Upper lobe of left lung (tissue), 6 donors: ENCODE measurements at regions not wholly inside any gene's neighbourhood (a gene's known extent, or its start where the extent isn't known, plus 50 kb on each side); places are given as distances from the start of the nearest gene placed in this dataset.

ENCODE experiments used
- ATAC-seq, 2 donors: fragments of 200-7000 bp; cut with Tn5 transposase; one replicate each; pipeline ENCODE4 v1.9.1; 2022; ENCODE audit warnings: mild to moderate bottlenecking in 2 of 2, moderate library complexity in 2 of 2; ENCODE audit not compliant: low FRiP score in 2 of 2
- DNase-seq, 2 donors: peaks; one replicate each; pipeline ENCODE4 v3.0.0-alpha.2; 2019 to 2020
- H3K27ac ChIP-seq, 4 donors: fragments of 200-600 bp; sonication (generic); one replicate each; pipeline ENCODE4 v1.5.1; 2016 to 2019
- H3K27me3 ChIP-seq, 4 donors: fragments of 200-600 bp; sonication (generic); one replicate each; pipeline ENCODE4 v1.5.1; 2017 to 2019
- H3K36me3 ChIP-seq, 4 donors: fragments of 200-600 bp; sonication (generic); one replicate each; pipeline ENCODE4 v1.5.1; 2016 to 2019
- H3K4me1 ChIP-seq, 4 donors: fragments of 200-600 bp; sonication (generic); one replicate each; pipeline ENCODE4 v1.5.1; 2018 to 2019
- H3K4me3 ChIP-seq, 4 donors: fragments of 200-600 bp; sonication (generic); one replicate each; pipeline ENCODE4 v1.5.1; 2017 to 2019; ENCODE audit warnings: mild to moderate bottlenecking in 2 of 4, moderate library complexity in 1 of 4
- H3K9me3 ChIP-seq, 4 donors: fragments of 200-600 bp; sonication (generic); one replicate each; pipeline ENCODE4 v1.5.1; 2018 to 2019
- CTCF ChIP-seq, 6 experiments: fragments of 450-650 bp in 4 of 6; fragments of 200-600 bp in 2 of 6; sonication (generic) in 2 of 6; IDR thresholded peaks; one replicate each; pipeline ENCODE4 v1.5.1; 2016 to 2019; ENCODE audit warnings: antibody characterized with exemption in 6 of 6
- EP300 ChIP-seq, 4 donors: sonication (generic); formaldehyde crosslinking; IDR thresholded peaks; one replicate each; pipeline ENCODE4 v1.5.1; 2017; ENCODE audit warnings: antibody characterized with exemption in 4 of 4, control low read depth in 2 of 4
- POLR2A ChIP-seq, 4 donors: fragments of 450-650 bp; IDR thresholded peaks; one replicate each; pipeline ENCODE4 v1.5.1; 2016 to 2017; ENCODE audit warnings: antibody characterized with exemption in 4 of 4, mild to moderate bottlenecking in 2 of 4
- POLR2AphosphoS5 ChIP-seq, 2 donors: sonication (generic); formaldehyde crosslinking; IDR thresholded peaks; one replicate each; pipeline ENCODE4 v1.5.1; 2017; ENCODE audit warnings: antibody characterized with exemption in 2 of 2
- WGBS, 2 donors: methylation state at CpG; one replicate each; pipeline ENCODE4 v1.1.5; 2017 to 2018; 5-methylcytosine and 5-hydroxymethylcytosine counted together
- donor health status: DM: no; HTN: no; CAD: no; lungs with moderate emphysema.
- donor health status: DM: no; HTN: yes; CAD: no; lungs with severe emphysema.

- Histone ChIP-seq H3K36me3 (no peaks in the 10 kb centered on the region), H3K27ac (no peak overlapping the region), H3K4me3 (no peak overlapping the region), H3K9me3 (no peaks in the 10 kb centered on the region), H3K4me1 (peaks cover 0 to 4% (median 0%) of the 10 kb centered on the region in 4 donors), H3K27me3 (no peaks in the 10 kb centered on the region)
- WGBS, 2 donors, result 21 to 63% methylated on average over 1 of the region's 1 CpG
- no peak for DNase-seq
- ATAC-seq, result peak in 1 of 2 donors; percentile 42
- TF ChIP-seq CTCF (IDR thresholded peaks at IDR 0.05) (peak in 5 of 6 experiments; percentile 18 to 38 (median 26)), POLR2A (IDR thresholded peaks at IDR 0.05) (no peak), POLR2AphosphoS5 (IDR thresholded peaks at IDR 0.05) (no peak), EP300 (IDR thresholded peaks at IDR 0.05) (no peak)
Observed at GRCh38 chr5:8340739-8341344, 471.9 kb downstream of the MTRR start.

- ATAC-seq, result no peak
Observed at GRCh38 chr5:8341406-8341805, 472.5 kb downstream of the MTRR start.

DNA sequence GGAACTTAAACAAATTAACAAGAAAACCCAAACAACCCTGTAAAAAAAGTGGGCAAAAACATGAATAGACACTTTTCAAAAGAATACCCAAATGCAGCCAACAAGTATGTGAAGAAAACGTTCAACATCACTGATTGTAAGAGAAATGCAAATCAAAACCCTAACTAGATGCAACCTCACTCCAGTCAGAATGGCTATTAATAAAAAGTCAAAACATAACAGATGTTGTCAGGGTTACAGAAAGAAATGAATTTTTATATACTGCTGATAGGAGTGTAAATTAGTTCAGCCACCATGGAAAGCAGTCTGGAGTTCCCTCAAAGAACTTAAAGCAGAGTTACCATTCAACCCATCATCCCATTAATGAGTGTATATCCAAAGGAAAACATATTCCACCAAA, 479.0 kb downstream of the MTRR start:
- 60 to 61% methylated on average over 1 of the region's 1 CpG for WGBS, 2 donors
- H3K4me3 ChIP-seq, result no peak overlapping the region
- no peaks in the 10 kb centered on the region for H3K9me3 ChIP-seq

More at GRCh38 chr5:8341406-8341805, 472.5 kb downstream of the MTRR start:
- Histone ChIP-seq H3K36me3 (no peaks in the 10 kb centered on the region), H3K4me3 (no peak overlapping the region), H3K9me3 (no peaks in the 10 kb centered on the region), H3K27ac (no peak overlapping the region), H3K4me1 (peaks cover 0 to 4% (median 0%) of the 10 kb centered on the region in 4 donors), H3K27me3 (no peaks in the 10 kb centered on the region)
- whole genome bisulfite sequencing, 2 donors, result 59 to 70% methylated on average over 4 of the region's 4 CpGs
- TF ChIP-seq POLR2A (IDR thresholded peaks at IDR 0.05) (no peak), POLR2AphosphoS5 (IDR thresholded peaks at IDR 0.05) (no peak)
- DNase-seq, result no peak

GRCh38 chr5:8349855-8350254, 480.9 kb downstream of the MTRR start:
- no peak for DNase-seq
- Histone ChIP-seq H3K27me3 (no peaks in the 10 kb centered on the region), H3K27ac (no peak overlapping the region), H3K36me3 (no peaks in the 10 kb centered on the region), H3K4me3 (no peak overlapping the region), H3K9me3 (no peaks in the 10 kb centered on the region), H3K4me1 (no peaks in the 10 kb centered on the region)
- ATAC-seq, result no peak
- 22 to 55% methylated on average over 1 of the region's 1 CpG for WGBS, 2 donors
- TF ChIP-seq EP300 (IDR thresholded peaks at IDR 0.05) (no peak), CTCF (IDR thresholded peaks at IDR 0.05) (no peak), POLR2AphosphoS5 (IDR thresholded peaks at IDR 0.05) (no peak)

More for the DNA sequence above, 479.0 kb downstream of the MTRR start:
- Histone ChIP-seq H3K27ac (no peak overlapping the region), H3K36me3 (no peaks in the 10 kb centered on the region), H3K27me3 (no peaks in the 10 kb centered on the region), H3K4me1 (no peaks in the 10 kb centered on the region)
- TF ChIP-seq CTCF (IDR thresholded peaks at IDR 0.05), result no peak
- no peak for TF ChIP-seq POLR2AphosphoS5 (IDR thresholded peaks at IDR 0.05)
- TF ChIP-seq EP300 (IDR thresholded peaks at IDR 0.05), result no peak
- DNase-seq, result no peak
- no peak for ATAC-seq

DNA sequence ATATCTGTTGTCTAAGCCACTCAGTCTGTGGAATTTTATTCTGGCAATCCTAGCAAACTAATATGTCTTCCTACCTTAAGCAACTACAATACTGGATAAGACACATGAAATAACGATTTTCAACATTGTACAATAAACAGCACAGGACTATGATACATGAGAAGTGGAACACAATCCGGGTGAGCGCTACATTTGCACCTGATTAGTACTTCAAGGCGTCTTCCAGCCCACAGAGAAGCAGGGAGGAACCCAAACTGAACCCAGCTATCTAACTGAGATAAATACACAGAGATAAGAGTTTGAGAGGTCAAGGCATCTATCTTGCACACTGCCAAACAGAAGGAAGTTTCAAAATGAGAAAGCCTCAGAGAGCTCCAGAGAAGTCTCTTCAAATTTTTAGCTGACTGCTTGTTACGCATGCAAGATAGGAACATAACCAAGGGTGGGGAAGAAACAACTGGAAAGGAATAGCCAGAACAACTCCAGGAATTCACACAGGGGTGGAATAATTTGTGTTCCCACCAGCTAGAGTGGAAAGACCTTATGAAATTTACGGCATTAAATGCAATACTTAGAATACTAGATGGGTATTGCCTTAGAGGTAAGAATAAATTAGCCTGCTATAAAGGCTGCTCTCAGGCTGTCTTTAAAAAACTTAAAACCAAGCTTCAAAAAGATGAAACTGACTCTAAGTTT, 481.8 kb downstream of the MTRR start:
- DNase-seq (no peak), ATAC-seq (no peak)
- no peak overlapping the region for H3K4me3 ChIP-seq
- no peaks in the 10 kb centered on the region for H3K9me3 ChIP-seq
- H3K36me3 ChIP-seq, result no peaks in the 10 kb centered on the region
- no peaks in the 10 kb centered on the region for H3K4me1 ChIP-seq
- no peak for TF ChIP-seq CTCF (IDR thresholded peaks at IDR 0.05)
- TF ChIP-seq POLR2A (IDR thresholded peaks at IDR 0.05), result no peak
- no peak for TF ChIP-seq POLR2AphosphoS5 (IDR thresholded peaks at IDR 0.05)
- no peak for TF ChIP-seq EP300 (IDR thresholded peaks at IDR 0.05)
- no peak overlapping the region for H3K27ac ChIP-seq
- no peaks in the 10 kb centered on the region for H3K27me3 ChIP-seq
- 60 to 63% methylated on average over 6 of the region's 6 CpGs for WGBS, 2 donors
